IMR-90 (cell line): ENCODE measurements at regions not wholly inside any gene's neighbourhood (a gene's known extent, or its start where the extent isn't known, plus 50 kb on each side); places are given as distances from the start of the nearest gene placed in this dataset.

Experiments
- ATAC-seq: fragments of 200-7000 bp; cut with Tn5 transposase; 2 replicates; pipeline ENCODE4 v1.9.1; 2020; ENCODE audit warnings: low read depth, mild to moderate bottlenecking, moderate library complexity
- BruUV-seq: library from RNA; stranded (reverse); fragments of 400-500 nt; replicated peaks from 2 replicates; lab custom pipeline; 2021; lab: Mats Ljungman, UMichigan
- CTCF ChIA-PET: fragments of 300-600 bp; formaldehyde crosslinking; extraction: SDS; loops from one replicate; lab custom pipeline; 2021; ENCODE audit warnings: antibody characterized with exemption; lab: Yijun Ruan, JAX
- POLR2A ChIA-PET: fragments of 300-600 bp; sonication (Branson Sonifier 250); formaldehyde crosslinking; loops from one replicate; lab custom pipeline; 2022; ENCODE audit warnings: antibody characterized with exemption; ENCODE audit not compliant: unreplicated experiment; lab: Charles Lee
- DNase-seq: peaks from one replicate; pipeline ENCODE4 v3.0.0; 2013
- H2AFZ ChIP-seq: replicated peaks from 2 replicates; pipeline ENCODE3; 2013; ENCODE audit warnings: low read length, mild to moderate bottlenecking; ENCODE audit not compliant: poor library complexity
- H2AK5ac ChIP-seq: 2 replicates; pipeline ENCODE4 v1.6.1; 2013; ENCODE audit warnings: low read depth, low read length, inconsistent platforms
- H2AK9ac ChIP-seq: replicated peaks from 2 replicates; pipeline ENCODE3; 2013; ENCODE audit warnings: mild to moderate bottlenecking, low read depth, low read length, moderate library complexity; ENCODE audit not compliant: poor library complexity
- H2BK120ac ChIP-seq: 2 replicates; pipeline ENCODE4 v1.6.1; 2013; ENCODE audit warnings: low read depth, low read length, inconsistent platforms
- H2BK15ac ChIP-seq: 3 replicates; pipeline ENCODE4 v1.6.1; 2013; ENCODE audit warnings: low read depth, low read length, inconsistent platforms
- H2BK20ac ChIP-seq: 2 replicates; pipeline ENCODE4 v1.6.1; 2013; ENCODE audit warnings: low read depth, mild to moderate bottlenecking, inconsistent platforms, low read length, moderate library complexity
- H2BK5ac ChIP-seq: 2 replicates; pipeline ENCODE4 v1.6.1; 2013; ENCODE audit warnings: mild to moderate bottlenecking, low read depth, low read length, inconsistent platforms; ENCODE audit not compliant: poor library complexity, severe bottlenecking
- H3K14ac ChIP-seq: replicated peaks from 2 replicates; pipeline ENCODE4 v1.6.1; 2013; ENCODE audit warnings: low read depth, low read length, inconsistent platforms
- H3K18ac ChIP-seq: 2 replicates; pipeline ENCODE4 v1.6.1; 2013; ENCODE audit warnings: low read depth, low read length, control low read depth
- H3K23ac ChIP-seq: 2 replicates; pipeline ENCODE4 v1.6.1; 2013; ENCODE audit warnings: low read depth, low read length, inconsistent platforms
- H3K27ac ChIP-seq: 2 replicates; pipeline ENCODE4 v1.5.1; 2013; ENCODE audit warnings: mild to moderate bottlenecking, control low read depth, low read length; ENCODE audit not compliant: insufficient read depth
- H3K27me3 ChIP-seq: 2 replicates; pipeline ENCODE4 v1.6.1; 2013; ENCODE audit warnings: low read length; ENCODE audit not compliant: control insufficient read depth, insufficient read depth
- H3K36me3 ChIP-seq: 2 replicates; pipeline ENCODE4 v1.6.1; 2013; ENCODE audit warnings: low read length, mixed read lengths; ENCODE audit not compliant: control insufficient read depth, insufficient read depth
- H3K4ac ChIP-seq: 2 replicates; pipeline ENCODE4 v1.6.1; 2013; ENCODE audit warnings: low read depth, low read length, inconsistent platforms
- H3K4me1 ChIP-seq: 2 replicates; pipeline ENCODE4 v1.6.1; 2013; ENCODE audit warnings: low read length, mixed read lengths; ENCODE audit not compliant: control insufficient read depth, insufficient read depth
- H3K4me2 ChIP-seq: 2 replicates; pipeline ENCODE4 v1.6.1; 2013; ENCODE audit warnings: low read depth, mild to moderate bottlenecking, control low read depth, low read length, moderate library complexity
- H3K4me3 ChIP-seq: 2 replicates; pipeline ENCODE4 v1.5.1; 2013; ENCODE audit warnings: low read depth, mild to moderate bottlenecking, control low read depth, low read length, moderate library complexity; ENCODE audit not compliant: insufficient read depth
- H3K56ac ChIP-seq: 2 replicates; pipeline ENCODE4 v1.6.1; 2013; ENCODE audit warnings: low read length, inconsistent platforms; ENCODE audit not compliant: insufficient read depth; ENCODE audit errors: extremely low read depth
- H3K79me1 ChIP-seq, 2 experiments: 2 replicates each; pipeline ENCODE4 v1.6.1; 2013; ENCODE audit warnings: low read length in 2 of 2, inconsistent platforms in 1 of 2, low read depth in 1 of 2
- H3K9ac ChIP-seq: 2 replicates; pipeline ENCODE4 v1.6.1; 2013; ENCODE audit warnings: low read depth, low read length, control low read depth
- H3K9me1 ChIP-seq: 2 replicates; pipeline ENCODE4 v1.6.1; 2013; ENCODE audit warnings: low read length, inconsistent platforms; ENCODE audit not compliant: insufficient read depth
- H3K9me3 ChIP-seq: 2 replicates; pipeline ENCODE4 v1.6.1; 2013; ENCODE audit warnings: low read length; ENCODE audit not compliant: control insufficient read depth, insufficient read depth
- H4K20me1 ChIP-seq: 2 replicates; pipeline ENCODE4 v1.6.1; 2013; ENCODE audit warnings: low read length, inconsistent platforms; ENCODE audit not compliant: insufficient read depth
- H4K5ac ChIP-seq: 2 replicates; pipeline ENCODE4 v1.6.1; 2013; ENCODE audit warnings: mild to moderate bottlenecking, low read depth, low read length, control low read depth
- H4K8ac ChIP-seq, 2 experiments: 2 replicates each; pipeline ENCODE4 v1.6.1; 2013; ENCODE audit warnings: low read depth in 2 of 2, low read length in 2 of 2, control low read depth in 1 of 2, inconsistent platforms in 1 of 2
- H4K91ac ChIP-seq: 2 replicates; pipeline ENCODE4 v1.6.1; 2013; ENCODE audit warnings: low read depth, low read length, inconsistent platforms; ENCODE audit not compliant: insufficient read depth
- MAZ ChIP-seq: IDR thresholded peaks from 2 replicates; pipeline ENCODE4 v1.6.1; 2012; ENCODE audit warnings: low read depth, mild to moderate bottlenecking, low read length, improper control_type of control experiment, moderate library complexity, borderline replicate concordance
- MXI1 ChIP-seq: IDR thresholded peaks from 2 replicates; pipeline ENCODE4 v1.6.1; 2012; ENCODE audit warnings: low read depth, mild to moderate bottlenecking, low read length, moderate library complexity, borderline replicate concordance
- SMC3 ChIP-seq: fragments of 150-350 bp; IDR thresholded peaks from 2 replicates; pipeline ENCODE4 v1.6.1; 2016; ENCODE audit warnings: low read depth, mild to moderate bottlenecking, antibody characterized with exemption, low read length, moderate library complexity
- WGBS, 2 experiments: methylation state at CpG; one replicate each; pipeline versions ENCODE4 v1.1.5 to v1.1.7; 2013; ENCODE audit warnings: missing lambda C conversion rate in 2 of 2; ENCODE audit not compliant: insufficient read length in 1 of 2; ENCODE audit errors: extremely low coverage in 2 of 2; 5-methylcytosine and 5-hydroxymethylcytosine counted together
- dilution Hi-C: fragments of 300-500 bp; cut with HindIII; formaldehyde crosslinking; loops from one replicate; pipeline ENCODE4 v1.14.3; 2018; ENCODE audit warnings: low sequenced_read_pairs; ENCODE audit not compliant: unreplicated experiment
- in situ Hi-C: fragments of 300-500 bp; cut with MboI; formaldehyde crosslinking; loops from 3 replicates; pipeline ENCODE4 v1.14.3; 2019; ENCODE audit warnings: low sequenced_read_pairs, inconsistent platforms, mixed read lengths
- intact Hi-C: fragments of 100-400 bp; cut with micrococcal nuclease; formaldehyde crosslinking; loops from 2 replicates; pipeline ENCODE4 v1.10.0; 2022
- TF ChIP-seq, protein P1 (sequence below): fragments of 150-350 bp; IDR thresholded peaks from 2 replicates; pipeline ENCODE4 v1.6.1; 2016; ENCODE audit warnings: low read depth, mild to moderate bottlenecking, low read length, moderate library complexity, borderline replicate concordance

DNA sequence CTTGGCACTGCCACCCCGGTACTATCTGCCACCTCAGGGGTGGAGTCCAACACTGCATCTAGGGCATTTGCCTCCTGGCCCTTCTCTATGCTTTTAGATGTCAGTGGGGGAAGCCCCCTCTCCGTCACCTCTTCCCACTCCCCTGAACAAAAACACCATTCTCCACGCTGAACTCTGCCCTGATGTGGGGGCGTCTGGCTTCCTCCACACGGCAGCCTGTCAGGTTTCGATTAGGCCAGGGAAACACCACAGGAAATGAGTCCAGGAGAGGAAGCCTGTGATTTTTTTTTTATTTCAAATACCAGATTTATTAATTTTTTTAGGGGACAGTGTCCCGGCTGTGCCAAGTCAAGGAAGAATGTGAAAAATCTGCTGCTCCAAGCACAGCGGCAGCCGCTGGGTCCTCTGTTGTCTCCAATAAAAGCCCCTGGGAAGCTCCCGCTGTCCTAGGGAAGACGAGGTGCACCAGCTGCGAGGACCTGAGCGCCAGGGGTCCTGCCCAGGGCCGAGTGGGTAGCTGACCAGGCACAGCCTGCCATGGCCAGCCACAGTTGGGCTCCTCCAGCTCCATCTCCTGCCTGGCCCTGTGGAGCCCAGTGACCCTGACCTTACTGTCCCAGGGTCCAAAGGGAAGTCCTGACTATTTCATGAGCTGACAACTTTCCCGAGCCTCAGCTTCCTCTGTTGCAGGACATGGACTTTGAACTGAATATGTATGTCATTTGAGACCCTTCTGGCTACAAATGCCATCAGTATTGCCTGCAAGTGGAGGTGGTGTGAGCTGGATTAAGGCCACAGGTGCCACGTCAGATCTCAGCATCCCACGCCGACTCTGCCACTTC lies 336.7 kb downstream of the FOXL1 start:
- Histone ChIP-seq H3K23ac (no peak overlapping the region), H3K4me1 (no peaks in the 10 kb centered on the region), H4K8ac (no peak overlapping the region), H3K4me2 (no peak overlapping the region), H3K36me3 (no peaks in the 10 kb centered on the region), H3K9ac (no peak overlapping the region), H3K56ac (no peak overlapping the region), H3K14ac (0 out of 2 replicates have a peak overlapping the region, but pooled peaks have one; percentile 23), H2BK15ac (peak overlapping the region; percentile 17; the same call in 1 of the 3 replicates), H4K5ac (no peak overlapping the region), H4K20me1 (no peaks in the 10 kb centered on the region), H2BK5ac (no peak overlapping the region), H3K4ac (peak overlapping the region; percentile 40), H3K27me3 (no peaks in the 10 kb centered on the region), H3K9me3 (no peaks in the 10 kb centered on the region; the same call in 1 of the 2 replicates), H3K79me1 (no peaks in the 10 kb centered on the region), H2AFZ (peak overlapping the region; percentile 36), H2BK120ac (no peak overlapping the region), H2AK5ac (peak overlapping the region; percentile 56; the same call in 1 of the 2 replicates), H3K27ac (no peak overlapping the region), H3K9me1 (peaks cover 6% of the 10 kb centered on the region), H4K91ac (no peak overlapping the region), H2AK9ac (peak overlapping the region; percentile 6), H2BK20ac (no peak overlapping the region; the same call in 1 of the 2 replicates), H3K18ac (no peak overlapping the region), H3K4me3 (no peak overlapping the region)
- 83% methylated on average over 7 of the region's 18 CpGs; no CpG with 5 or more reads in 1 of the 2 experiments for WGBS, 2 experiments
- in situ Hi-C loops (no loop called here), dilution Hi-C loops (no loop called here), intact Hi-C loops (no loop called here)
- ChIA-PET CTCF (interaction anchor here (1.4 kb wide), 1 partner anchor 148 kb away, joined by 6 read pairs; no protein-coding TSS in a partner anchor), POLR2A (no interaction called here)
- ATAC-seq (no peak), DNase-seq (peak; percentile 27)
- BruUV-seq = no TSS peak
- TF ChIP-seq MXI1 = no peak
- TF ChIP-seq MAZ = no peak
- TF ChIP-seq, protein P1, sequence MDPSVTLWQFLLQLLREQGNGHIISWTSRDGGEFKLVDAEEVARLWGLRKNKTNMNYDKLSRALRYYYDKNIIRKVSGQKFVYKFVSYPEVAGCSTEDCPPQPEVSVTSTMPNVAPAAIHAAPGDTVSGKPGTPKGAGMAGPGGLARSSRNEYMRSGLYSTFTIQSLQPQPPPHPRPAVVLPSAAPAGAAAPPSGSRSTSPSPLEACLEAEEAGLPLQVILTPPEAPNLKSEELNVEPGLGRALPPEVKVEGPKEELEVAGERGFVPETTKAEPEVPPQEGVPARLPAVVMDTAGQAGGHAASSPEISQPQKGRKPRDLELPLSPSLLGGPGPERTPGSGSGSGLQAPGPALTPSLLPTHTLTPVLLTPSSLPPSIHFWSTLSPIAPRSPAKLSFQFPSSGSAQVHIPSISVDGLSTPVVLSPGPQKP = no peak
- TF ChIP-seq SMC3 = no peak
